A673 (cell line): ENCODE measurements at regions not wholly inside any gene's neighbourhood (a gene's known extent, or its start where the extent isn't known, plus 50 kb on each side); places are given as distances from the start of the nearest gene placed in this dataset.

ENCODE experiments used
- BruUV-seq: library from RNA; stranded (reverse); fragments of 400-500 nt; replicated peaks from 2 replicates; lab custom pipeline; 2021; lab: Mats Ljungman, UMichigan
- CTCF ChIA-PET: fragments of 300-600 bp; sonication (Branson Sonifier 250); formaldehyde crosslinking; loops from one replicate; lab custom pipeline; 2022; ENCODE audit warnings: antibody characterized with exemption; lab: Charles Lee
- POLR2A ChIA-PET: fragments of 300-600 bp; sonication (Branson Sonifier 250); formaldehyde crosslinking; loops from one replicate; lab custom pipeline; 2022; ENCODE audit warnings: antibody characterized with exemption; ENCODE audit not compliant: low non-redundant PET; lab: Charles Lee
- DNase-seq: peaks from one replicate; pipeline ENCODE4 v3.0.0-alpha.2; 2015; ENCODE audit warnings: low spot score
- H3K27ac ChIP-seq: fragments of 200-600 bp; sonication (generic); 2 replicates; pipeline ENCODE4 v1.5.1; 2016; ENCODE audit warnings: mixed run types, low read depth, mild to moderate bottlenecking, mixed read lengths, antibody characterized with exemption, low read length; ENCODE audit not compliant: poor library complexity, severe bottlenecking
- H3K27me3 ChIP-seq: fragments of 200-600 bp; sonication (generic); replicated peaks from 2 replicates; pipeline ENCODE4 v1.6.1; 2017; ENCODE audit warnings: mixed run types, low read depth, mild to moderate bottlenecking, mixed read lengths, antibody characterized with exemption, low read length; ENCODE audit not compliant: insufficient read depth, poor library complexity
- H3K36me3 ChIP-seq: fragments of 200-600 bp; sonication (generic); 2 replicates; pipeline ENCODE4 v1.6.1; 2016; ENCODE audit warnings: mixed run types, mild to moderate bottlenecking, mixed read lengths, antibody characterized with exemption, low read length; ENCODE audit not compliant: insufficient read depth, poor library complexity, severe bottlenecking
- H3K4me1 ChIP-seq: fragments of 200-600 bp; sonication (generic); 2 replicates; pipeline ENCODE4 v1.6.1; 2017; ENCODE audit warnings: mixed run types, mild to moderate bottlenecking, mixed read lengths, antibody characterized with exemption, low read length; ENCODE audit not compliant: insufficient read depth, poor library complexity, severe bottlenecking
- H3K4me3 ChIP-seq: fragments of 200-600 bp; sonication (generic); 2 replicates; pipeline ENCODE4 v1.5.1; 2016; ENCODE audit warnings: low read depth, mixed run types, mild to moderate bottlenecking, mixed read lengths, low read length; ENCODE audit not compliant: poor library complexity, severe bottlenecking
- H3K9me3 ChIP-seq: fragments of 200-600 bp; sonication (generic); 2 replicates; pipeline ENCODE4 v1.6.1; 2016; ENCODE audit warnings: mixed run types, low read depth, mild to moderate bottlenecking, mixed read lengths, antibody characterized with exemption, low read length; ENCODE audit not compliant: poor library complexity, severe bottlenecking
- EZH2 ChIP-seq: fragments of 200-600 bp; sonication (generic); IDR thresholded peaks from 2 replicates; pipeline ENCODE4 v1.6.1; 2017; ENCODE audit warnings: borderline replicate concordance, low read depth, mild to moderate bottlenecking, mixed read lengths, antibody characterized with exemption, low read length; ENCODE audit not compliant: poor library complexity, severe bottlenecking
- intact Hi-C: fragments of 100-400 bp; cut with micrococcal nuclease; formaldehyde crosslinking; loops from one replicate; pipeline ENCODE4 v1.10.0; 2022; ENCODE audit not compliant: unreplicated experiment
- TF ChIP-seq, protein P1 (sequence below): fragments of 300-800, 200-600 bp; sonication (generic); conservative IDR thresholded peaks from 2 replicates; pipeline ENCODE4 v1.5.1; 2017; ENCODE audit warnings: low read depth, mild to moderate bottlenecking, antibody characterized with exemption, low read length, moderate library complexity, mixed read lengths

DNA sequence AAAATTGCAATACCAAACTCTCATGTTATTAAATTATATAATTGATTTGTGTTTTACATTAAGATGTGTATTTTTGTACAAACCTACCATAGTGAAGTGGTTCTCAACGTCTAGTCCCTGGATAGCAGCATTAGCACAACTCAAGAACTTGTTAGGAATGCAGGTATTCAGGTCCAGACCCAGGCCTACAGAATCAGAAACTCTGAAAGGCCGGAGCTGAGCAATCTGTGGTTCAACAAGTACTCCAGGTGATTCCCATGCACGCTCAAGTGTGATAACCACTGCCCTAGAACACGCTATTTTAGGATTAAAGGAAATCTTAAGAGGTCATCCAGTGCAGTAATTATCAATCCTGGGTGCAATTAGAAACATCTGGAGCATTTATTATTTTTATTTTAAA lies 456.3 kb downstream of the IRS2 start:
- DNase-seq, result no peak
- no peaks in the 10 kb centered on the region for H3K36me3 ChIP-seq
- H3K9me3 ChIP-seq, result no peaks in the 10 kb centered on the region
- CTCF ChIA-PET, result no interaction called here
- H3K27me3 ChIP-seq, result no peaks in the 10 kb centered on the region
- intact Hi-C loops, result no loop called here
- no TSS peak for BruUV-seq
- POLR2A ChIA-PET, result no interaction called here
- H3K27ac ChIP-seq, result no peak overlapping the region
- no peaks in the 10 kb centered on the region for H3K4me1 ChIP-seq
- TF ChIP-seq, protein P1, sequence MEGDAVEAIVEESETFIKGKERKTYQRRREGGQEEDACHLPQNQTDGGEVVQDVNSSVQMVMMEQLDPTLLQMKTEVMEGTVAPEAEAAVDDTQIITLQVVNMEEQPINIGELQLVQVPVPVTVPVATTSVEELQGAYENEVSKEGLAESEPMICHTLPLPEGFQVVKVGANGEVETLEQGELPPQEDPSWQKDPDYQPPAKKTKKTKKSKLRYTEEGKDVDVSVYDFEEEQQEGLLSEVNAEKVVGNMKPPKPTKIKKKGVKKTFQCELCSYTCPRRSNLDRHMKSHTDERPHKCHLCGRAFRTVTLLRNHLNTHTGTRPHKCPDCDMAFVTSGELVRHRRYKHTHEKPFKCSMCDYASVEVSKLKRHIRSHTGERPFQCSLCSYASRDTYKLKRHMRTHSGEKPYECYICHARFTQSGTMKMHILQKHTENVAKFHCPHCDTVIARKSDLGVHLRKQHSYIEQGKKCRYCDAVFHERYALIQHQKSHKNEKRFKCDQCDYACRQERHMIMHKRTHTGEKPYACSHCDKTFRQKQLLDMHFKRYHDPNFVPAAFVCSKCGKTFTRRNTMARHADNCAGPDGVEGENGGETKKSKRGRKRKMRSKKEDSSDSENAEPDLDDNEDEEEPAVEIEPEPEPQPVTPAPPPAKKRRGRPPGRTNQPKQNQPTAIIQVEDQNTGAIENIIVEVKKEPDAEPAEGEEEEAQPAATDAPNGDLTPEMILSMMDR, result no peak
- no peak for TF ChIP-seq EZH2
- no peak overlapping the region for H3K4me3 ChIP-seq

DNA sequence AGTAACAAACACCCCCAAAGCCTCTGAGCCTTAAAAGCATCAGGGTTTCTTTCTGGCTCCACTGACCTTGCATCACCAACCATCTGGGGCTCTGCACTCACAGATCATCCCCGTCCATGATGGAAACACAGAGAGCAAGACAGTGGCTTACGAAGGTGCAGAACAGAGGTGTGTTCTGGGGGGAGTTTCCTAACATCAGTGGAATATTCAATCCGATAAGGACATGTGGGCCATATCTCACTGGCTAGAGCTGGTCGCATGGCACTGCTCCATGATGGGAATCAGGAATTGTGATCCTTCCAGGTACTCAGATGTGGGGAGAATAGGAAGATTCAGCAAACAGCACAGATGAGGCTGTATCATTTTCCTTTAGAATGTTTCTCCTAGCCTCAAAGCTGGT lies 457.2 kb downstream of the IRS2 start:
- no peak overlapping the region for H3K4me3 ChIP-seq
- no peak for DNase-seq
- H3K4me1 ChIP-seq, result no peaks in the 10 kb centered on the region
- H3K9me3 ChIP-seq, result no peaks in the 10 kb centered on the region
- no TSS peak for BruUV-seq
- H3K27ac ChIP-seq, result no peak overlapping the region
- no peaks in the 10 kb centered on the region for H3K27me3 ChIP-seq
- no peak for TF ChIP-seq EZH2
- TF ChIP-seq, protein P1, result no peak
- ChIA-PET POLR2A (no interaction called here), CTCF (no interaction called here)
- no peaks in the 10 kb centered on the region for H3K36me3 ChIP-seq
- intact Hi-C loops, result no loop called here

DNA sequence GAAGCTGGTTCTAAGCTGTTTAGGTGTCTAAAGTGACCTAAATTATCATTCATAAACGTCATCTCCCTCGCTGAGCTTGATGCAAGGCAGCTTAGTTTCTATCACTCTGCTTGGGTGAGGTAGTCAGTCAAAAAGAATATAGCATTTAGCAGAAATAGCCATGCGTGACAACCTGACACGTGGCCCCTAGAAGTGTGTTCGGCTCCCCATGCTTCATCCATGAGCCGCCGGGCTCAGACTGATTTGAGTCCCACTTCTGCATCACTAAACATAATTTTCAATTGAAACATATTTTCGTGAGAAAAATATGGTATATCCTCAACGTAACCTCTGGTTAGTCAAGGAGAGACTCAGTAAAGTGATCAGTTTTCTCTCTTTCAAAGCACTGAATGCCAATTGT lies 459.8 kb downstream of the IRS2 start:
- ChIA-PET POLR2A (interaction anchor here (0.6 kb wide), 1 partner anchor 567 kb away, joined by 15 read pairs; no protein-coding TSS in a partner anchor), CTCF (no interaction called here)
- Histone ChIP-seq H3K27ac (no peak overlapping the region), H3K27me3 (no peaks in the 10 kb centered on the region), H3K36me3 (no peaks in the 10 kb centered on the region), H3K4me1 (no peaks in the 10 kb centered on the region), H3K4me3 (no peak overlapping the region), H3K9me3 (no peaks in the 10 kb centered on the region)
- no TSS peak for BruUV-seq
- intact Hi-C loops, result no loop called here
- DNase-seq, result no peak
- TF ChIP-seq, protein P1, result no peak
- TF ChIP-seq EZH2, result no peak
